GM21360 (cell line): ENCODE measurements at regions not wholly inside any gene's neighbourhood (a gene's known extent, or its start where the extent isn't known, plus 50 kb on each side); places are given as distances from the start of the nearest gene placed in this dataset.

ENCODE experiments used
- ATAC-seq: cut with Tn5 transposase; IDR thresholded peaks from one replicate; pipeline ENCODE4 v1.9.1; 2021; ENCODE audit warnings: mild to moderate bottlenecking, moderate library complexity; ENCODE audit not compliant: unreplicated experiment

DNA sequence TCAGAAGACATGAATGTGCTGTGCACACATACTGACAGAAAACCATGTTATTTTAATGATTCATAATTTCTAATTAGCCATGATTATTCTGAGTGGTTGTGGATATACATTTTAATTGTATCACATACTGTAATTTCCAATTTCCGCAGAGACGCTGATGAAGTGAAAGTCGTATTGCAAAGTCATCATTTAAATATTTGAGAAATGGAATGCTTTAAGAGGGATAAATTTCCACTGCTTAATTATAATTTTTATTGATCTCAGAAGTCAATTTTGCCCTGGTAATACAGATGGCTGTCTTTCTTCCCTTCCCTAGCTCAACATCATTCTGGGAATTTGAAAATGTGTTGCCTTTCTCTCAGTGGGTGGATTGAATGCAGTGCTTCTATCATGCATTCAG lies 819.3 kb downstream of the ROBO2 start:
- ATAC-seq: no peak

DNA sequence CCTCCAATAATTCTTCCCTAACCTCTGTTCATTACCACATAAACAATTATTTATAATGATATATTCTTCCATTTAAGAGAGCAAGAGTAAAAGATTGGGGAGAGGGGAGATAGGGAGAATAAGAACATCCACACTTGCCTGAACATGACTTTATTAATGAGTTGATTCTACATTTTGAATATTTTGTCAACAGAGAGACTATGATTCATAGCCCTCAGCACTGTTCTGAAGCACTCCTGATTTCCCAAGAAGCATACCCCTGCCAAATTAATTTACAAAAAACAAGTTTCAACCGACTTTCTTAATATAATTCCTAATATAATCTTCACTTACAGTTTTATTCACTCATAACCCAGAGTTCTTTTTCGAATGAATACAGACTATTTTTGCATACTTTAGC lies 828.8 kb downstream of the ROBO2 start:
- ATAC-seq: no peak

GRCh38 chr3:77869423-77869822 lies 829.5 kb downstream of the ROBO2 start:
- ATAC-seq: no peak

DNA sequence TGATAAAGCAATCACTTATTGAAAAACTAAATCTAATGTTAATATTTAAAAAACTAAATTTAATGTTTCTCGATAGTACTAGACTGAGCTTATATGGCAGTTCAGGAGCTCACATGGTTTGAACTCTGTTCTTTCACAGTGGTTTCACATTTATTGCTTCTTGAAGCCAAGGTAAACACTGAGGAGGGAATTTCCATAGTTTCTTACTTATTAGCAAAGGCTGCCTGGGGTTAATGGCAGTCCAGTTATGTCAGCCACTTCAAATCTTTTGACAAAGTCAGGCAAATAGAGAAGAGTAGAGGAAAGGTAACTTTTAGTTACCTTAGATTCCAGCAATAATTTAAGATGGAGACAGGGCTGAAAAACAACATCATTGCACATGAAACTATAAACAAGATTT lies 831.5 kb downstream of the ROBO2 start:
- ATAC-seq: no peak

GRCh38 chr3:77873598-77873997 lies 833.7 kb downstream of the ROBO2 start:
- ATAC-seq: no peak

GRCh38 chr3:77885381-77885780 lies 845.5 kb downstream of the ROBO2 start:
- no peak for ATAC-seq

DNA sequence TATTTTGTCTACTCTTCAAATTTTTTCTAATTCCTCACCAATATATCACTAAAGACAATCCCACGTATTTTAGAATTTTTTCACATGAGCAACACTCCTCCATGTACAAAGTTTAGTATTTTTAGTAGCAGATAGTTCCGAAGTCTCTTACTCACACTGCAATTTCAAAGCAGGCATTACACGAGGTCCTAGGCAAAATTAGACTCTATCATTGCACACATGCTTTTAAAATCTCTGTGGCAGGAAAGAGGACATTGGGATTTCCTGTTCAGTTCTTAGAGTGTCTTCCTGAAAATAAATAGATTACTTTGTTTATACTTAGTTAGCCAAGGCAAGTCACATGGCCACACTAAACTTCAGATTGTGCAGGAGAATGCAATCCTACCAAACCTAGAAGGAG lies 847.7 kb downstream of the ROBO2 start:
- no peak for ATAC-seq

DNA sequence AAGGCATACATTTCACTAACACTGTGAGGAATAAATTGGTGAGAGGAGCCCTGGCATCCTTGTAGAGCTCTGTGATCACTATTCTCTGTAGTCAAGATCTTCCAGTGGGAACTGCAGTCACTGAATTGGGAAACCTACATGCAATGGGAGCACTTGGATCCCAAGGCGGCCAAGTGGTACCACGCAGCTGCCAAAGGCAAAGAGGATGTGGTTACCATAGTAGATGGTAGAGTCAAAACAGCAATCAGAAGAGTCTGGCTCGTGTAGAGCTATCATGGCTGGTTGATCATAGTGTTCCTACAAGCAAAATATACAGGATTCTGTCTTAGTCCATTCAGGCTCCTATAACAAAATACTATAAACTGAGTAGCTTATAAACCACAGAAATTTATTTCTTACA lies 849.7 kb downstream of the ROBO2 start:
- ATAC-seq: no peak

- no peak for ATAC-seq
Measured at GRCh38 chr3:77898621-77899020, 858.7 kb downstream of the ROBO2 start.

DNA sequence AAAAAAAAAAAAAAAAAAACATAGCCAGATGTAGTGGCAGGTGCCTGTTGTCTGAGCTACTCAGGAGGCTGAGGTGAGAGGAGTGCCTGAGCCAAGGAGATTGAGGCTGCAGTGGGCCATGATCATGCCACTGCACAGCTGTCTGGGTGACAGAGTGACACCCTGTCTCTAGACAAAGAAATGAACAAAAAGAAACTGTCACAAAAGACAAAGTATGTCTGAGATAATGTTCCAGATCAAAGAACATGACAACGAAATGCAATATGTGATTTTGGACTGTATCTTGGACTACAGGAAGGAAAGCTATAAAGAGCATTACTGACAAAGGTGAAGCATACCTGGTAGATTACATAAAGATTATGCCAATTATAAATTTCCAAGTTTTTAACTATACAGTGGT lies 862.8 kb downstream of the ROBO2 start:
- ATAC-seq: no peak

DNA sequence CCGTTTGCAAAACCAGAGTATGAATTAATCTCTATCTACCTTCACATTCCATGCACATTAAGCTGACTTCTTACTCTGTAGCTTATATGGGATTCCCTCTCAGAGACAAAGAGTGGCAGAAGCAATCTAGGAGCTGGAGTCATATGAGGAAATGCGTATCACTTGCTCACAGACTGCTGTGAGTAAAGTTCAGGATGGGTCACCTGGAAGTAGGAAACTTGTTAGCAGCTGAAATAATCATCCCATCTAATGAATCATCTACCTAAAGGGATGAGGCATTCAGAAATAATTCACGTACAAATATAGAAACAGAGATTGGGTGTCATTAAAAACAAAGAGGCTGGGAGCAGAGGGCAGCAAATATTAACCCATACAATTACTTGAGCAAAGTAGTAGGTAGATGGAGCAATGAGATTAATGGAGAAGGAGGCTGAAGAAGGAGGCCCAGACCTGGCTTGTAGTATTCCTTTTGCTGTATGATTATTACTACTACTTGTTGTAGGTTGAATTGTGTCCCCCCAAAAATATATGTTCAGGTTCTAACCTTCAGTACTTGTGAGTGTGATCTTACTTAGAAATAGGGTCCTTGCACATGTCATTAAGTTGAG lies 866.3 kb downstream of the ROBO2 start:
- ATAC-seq: no peak

GRCh38 chr3:77913524-77914174 lies 873.8 kb downstream of the ROBO2 start:
- no peak for ATAC-seq

DNA sequence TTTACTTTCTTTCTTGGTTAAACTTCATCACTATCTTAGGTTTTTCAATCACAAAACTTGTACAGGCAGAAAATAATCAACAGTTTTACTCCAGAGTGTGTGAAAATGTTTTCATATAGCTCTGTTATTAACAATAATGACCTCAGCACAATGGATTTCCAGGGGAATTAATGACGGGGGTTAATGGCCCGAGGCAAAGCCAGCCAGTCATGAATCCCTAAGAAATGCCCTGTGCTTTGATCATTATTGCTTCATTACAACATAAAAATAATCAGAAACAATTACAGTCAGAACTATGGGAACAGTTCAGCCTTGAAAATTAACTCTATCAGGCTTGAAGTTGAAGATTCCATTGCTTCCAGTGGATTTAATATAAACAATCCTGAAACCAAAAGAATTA lies 875.4 kb downstream of the ROBO2 start:
- no peak for ATAC-seq

DNA sequence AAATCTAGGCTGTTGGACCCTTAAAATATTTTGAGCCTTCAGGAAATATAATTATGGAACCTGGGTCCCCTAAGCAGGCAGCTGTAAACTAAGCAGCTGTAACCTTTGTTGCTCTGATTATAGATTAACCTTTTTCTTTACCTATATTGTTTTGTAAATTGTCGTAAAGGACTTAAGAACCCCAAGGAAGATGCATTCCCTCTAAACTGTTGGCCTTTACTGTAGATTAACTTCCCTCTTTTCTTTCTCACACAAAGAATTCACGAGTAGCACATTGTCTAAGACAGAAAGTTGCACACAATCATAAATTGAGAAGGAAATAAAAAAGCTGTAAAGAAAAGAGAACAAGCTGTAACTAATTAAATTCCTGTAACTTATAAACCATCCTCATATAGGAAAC lies 877.3 kb downstream of the ROBO2 start:
- no peak for ATAC-seq

DNA sequence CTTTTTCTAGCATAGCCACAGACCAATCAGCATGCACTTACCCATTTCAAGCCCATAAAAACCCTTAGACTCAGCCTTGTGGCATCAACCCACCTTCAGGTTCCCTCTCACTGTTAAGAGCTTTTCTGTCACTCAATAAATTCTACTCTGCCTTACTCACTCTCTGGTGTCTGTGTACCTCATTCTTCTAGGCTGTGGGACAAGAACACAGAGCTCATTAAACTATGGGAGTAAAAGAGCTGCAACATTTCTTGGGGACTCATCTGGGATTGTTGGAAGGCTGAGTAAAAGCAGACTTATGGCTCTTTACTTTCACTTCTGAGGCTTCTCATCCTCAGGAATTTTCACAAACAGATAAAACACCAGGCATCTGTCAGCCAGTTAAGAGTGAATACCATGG lies 879.3 kb downstream of the ROBO2 start:
- no peak for ATAC-seq

- ATAC-seq: no peak
Measured at GRCh38 chr3:77931255-77932009, 891.5 kb downstream of the ROBO2 start.

DNA sequence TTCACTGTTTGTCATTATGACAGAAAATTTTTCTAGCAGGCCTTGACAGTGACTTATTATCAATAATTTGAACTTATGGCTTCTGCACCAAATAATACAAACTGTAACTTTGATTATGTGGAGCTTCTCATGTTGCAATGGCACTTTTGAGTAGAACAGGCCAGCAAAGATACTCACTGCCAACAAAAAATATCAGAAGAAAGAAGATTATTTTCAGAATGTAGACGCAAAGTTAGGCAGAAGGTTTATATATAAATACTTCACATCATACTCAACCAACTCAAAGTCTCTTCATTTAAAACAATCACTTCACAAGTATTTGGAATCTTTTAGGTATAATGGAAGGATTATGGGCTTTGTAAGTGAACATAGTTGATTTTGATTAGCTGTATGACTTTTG lies 893.0 kb downstream of the ROBO2 start:
- ATAC-seq: no peak

GRCh38 chr3:77933926-77934325 lies 894.0 kb downstream of the ROBO2 start:
- ATAC-seq: no peak

GRCh38 chr3:77935418-77935817 lies 895.5 kb downstream of the ROBO2 start:
- ATAC-seq: no peak

GRCh38 chr3:77939726-77940125 lies 899.8 kb downstream of the ROBO2 start:
- no peak for ATAC-seq

DNA sequence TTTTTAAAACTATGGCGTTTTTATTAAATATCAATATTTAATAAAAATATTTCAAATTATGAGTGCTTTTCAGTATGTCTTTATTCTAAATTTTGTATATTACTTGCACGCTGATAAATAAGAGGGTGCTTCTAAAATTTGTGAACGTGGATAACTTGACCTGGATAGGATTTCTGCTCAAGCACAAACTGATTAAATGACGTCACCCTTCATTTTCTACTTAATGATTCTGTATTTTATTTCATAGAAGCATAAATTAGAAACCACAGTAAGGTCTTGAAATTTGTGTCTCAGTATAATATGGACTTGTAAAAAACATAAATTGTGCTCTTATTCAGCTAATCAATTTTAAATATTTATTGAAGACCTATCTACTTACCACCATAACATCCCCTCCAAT lies 903.7 kb downstream of the ROBO2 start:
- no peak for ATAC-seq

- no peak for ATAC-seq
Measured at GRCh38 chr3:77945320-77945719, 905.4 kb downstream of the ROBO2 start.
